ENCODE measurements at regions not wholly inside any gene's neighbourhood (a gene's known extent, or its start where the extent isn't known, plus 50 kb on each side); places are given as distances from the start of the nearest gene placed in this dataset.

DNA sequence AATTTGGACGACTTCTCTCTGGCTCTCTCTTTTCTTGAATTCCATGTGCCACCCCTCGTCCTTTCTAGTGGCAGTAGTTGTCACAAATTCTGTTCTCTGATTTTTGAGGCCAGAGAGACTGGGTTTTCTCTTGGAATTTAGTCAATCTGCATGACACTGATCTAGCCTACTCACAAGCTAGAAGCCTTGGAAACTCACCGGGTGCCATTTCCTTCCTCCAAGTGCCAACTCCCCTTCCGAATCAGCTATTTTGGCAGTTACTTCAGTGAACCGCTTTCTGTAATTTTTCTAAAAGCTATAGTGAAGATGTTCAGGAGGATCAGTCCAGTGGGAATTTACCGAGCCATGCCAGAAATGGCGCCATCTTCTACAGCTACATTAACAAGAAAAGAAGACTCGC lies 228.9 kb downstream of the PMP22 start:
- TF ChIP-seq CTCF (IDR thresholded peaks at IDR 0.05; ENCODE audit: low read depth, low read length) (no peak), POLR2A (IDR thresholded peaks at IDR 0.05; ENCODE audit: extremely low read depth, insufficient read length) (no peak), MYC (IDR thresholded peaks at IDR 0.05; ENCODE audit: low read depth, low read length) (no peak), MAX (IDR thresholded peaks at IDR 0.05; ENCODE audit: low read depth, low read length) (no peak)

Measured in NB4 (cell line).